A673 (cell line): ENCODE measurements at regions not wholly inside any gene's neighbourhood (a gene's known extent, or its start where the extent isn't known, plus 50 kb on each side); places are given as distances from the start of the nearest gene placed in this dataset.

Experiments used
- BruUV-seq: library from RNA; stranded (reverse); fragments of 400-500 nt; replicated peaks from 2 replicates; lab custom pipeline; 2021; lab: Mats Ljungman, UMichigan
- CTCF ChIA-PET: fragments of 300-600 bp; sonication (Branson Sonifier 250); formaldehyde crosslinking; loops from one replicate; lab custom pipeline; 2022; ENCODE audit warnings: antibody characterized with exemption; lab: Charles Lee
- POLR2A ChIA-PET: fragments of 300-600 bp; sonication (Branson Sonifier 250); formaldehyde crosslinking; loops from one replicate; lab custom pipeline; 2022; ENCODE audit warnings: antibody characterized with exemption; ENCODE audit not compliant: low non-redundant PET; lab: Charles Lee
- DNase-seq: peaks from one replicate; pipeline ENCODE4 v3.0.0-alpha.2; 2015; ENCODE audit warnings: low spot score
- H3K27ac ChIP-seq: fragments of 200-600 bp; sonication (generic); 2 replicates; pipeline ENCODE4 v1.5.1; 2016; ENCODE audit warnings: mixed run types, low read depth, mild to moderate bottlenecking, mixed read lengths, antibody characterized with exemption, low read length; ENCODE audit not compliant: poor library complexity, severe bottlenecking
- H3K27me3 ChIP-seq: fragments of 200-600 bp; sonication (generic); replicated peaks from 2 replicates; pipeline ENCODE4 v1.6.1; 2017; ENCODE audit warnings: mixed run types, low read depth, mild to moderate bottlenecking, mixed read lengths, antibody characterized with exemption, low read length; ENCODE audit not compliant: insufficient read depth, poor library complexity
- H3K36me3 ChIP-seq: fragments of 200-600 bp; sonication (generic); 2 replicates; pipeline ENCODE4 v1.6.1; 2016; ENCODE audit warnings: mixed run types, mild to moderate bottlenecking, mixed read lengths, antibody characterized with exemption, low read length; ENCODE audit not compliant: insufficient read depth, poor library complexity, severe bottlenecking
- H3K4me1 ChIP-seq: fragments of 200-600 bp; sonication (generic); 2 replicates; pipeline ENCODE4 v1.6.1; 2017; ENCODE audit warnings: mixed run types, mild to moderate bottlenecking, mixed read lengths, antibody characterized with exemption, low read length; ENCODE audit not compliant: insufficient read depth, poor library complexity, severe bottlenecking
- H3K4me3 ChIP-seq: fragments of 200-600 bp; sonication (generic); 2 replicates; pipeline ENCODE4 v1.5.1; 2016; ENCODE audit warnings: low read depth, mixed run types, mild to moderate bottlenecking, mixed read lengths, low read length; ENCODE audit not compliant: poor library complexity, severe bottlenecking
- H3K9me3 ChIP-seq: fragments of 200-600 bp; sonication (generic); 2 replicates; pipeline ENCODE4 v1.6.1; 2016; ENCODE audit warnings: mixed run types, low read depth, mild to moderate bottlenecking, mixed read lengths, antibody characterized with exemption, low read length; ENCODE audit not compliant: poor library complexity, severe bottlenecking
- EZH2 ChIP-seq: fragments of 200-600 bp; sonication (generic); IDR thresholded peaks from 2 replicates; pipeline ENCODE4 v1.6.1; 2017; ENCODE audit warnings: borderline replicate concordance, low read depth, mild to moderate bottlenecking, mixed read lengths, antibody characterized with exemption, low read length; ENCODE audit not compliant: poor library complexity, severe bottlenecking
- intact Hi-C: fragments of 100-400 bp; cut with micrococcal nuclease; formaldehyde crosslinking; loops from one replicate; pipeline ENCODE4 v1.10.0; 2022; ENCODE audit not compliant: unreplicated experiment
- TF ChIP-seq, protein P1 (sequence below): fragments of 300-800, 200-600 bp; sonication (generic); conservative IDR thresholded peaks from 2 replicates; pipeline ENCODE4 v1.5.1; 2017; ENCODE audit warnings: low read depth, mild to moderate bottlenecking, antibody characterized with exemption, low read length, moderate library complexity, mixed read lengths

DNA sequence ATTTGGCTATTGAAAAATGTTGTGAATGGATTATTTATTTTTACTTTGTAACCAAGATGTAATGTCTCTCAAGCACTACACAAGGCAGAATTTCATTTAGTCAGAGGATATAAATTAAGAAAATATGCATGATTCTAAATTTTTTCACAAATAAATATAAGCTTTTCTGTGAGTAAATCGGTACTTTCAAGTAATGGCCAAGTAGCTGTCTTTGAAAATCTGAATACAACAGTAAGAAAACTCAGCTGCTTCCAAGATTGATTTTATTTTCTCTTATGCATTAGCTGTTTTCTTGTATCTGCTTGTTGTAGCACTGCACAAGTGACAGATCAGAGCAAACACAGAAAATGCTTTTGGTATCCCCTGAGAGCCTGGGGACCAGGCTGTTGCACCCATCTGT, 998.5 kb upstream of the GHITM start:
- Histone ChIP-seq H3K9me3 (peaks cover under 1% of the 10 kb centered on the region), H3K27ac (no peak overlapping the region), H3K4me1 (no peaks in the 10 kb centered on the region), H3K36me3 (no peaks in the 10 kb centered on the region), H3K4me3 (no peak overlapping the region), H3K27me3 (no peaks in the 10 kb centered on the region)
- no peak for TF ChIP-seq EZH2
- TF ChIP-seq, protein P1, sequence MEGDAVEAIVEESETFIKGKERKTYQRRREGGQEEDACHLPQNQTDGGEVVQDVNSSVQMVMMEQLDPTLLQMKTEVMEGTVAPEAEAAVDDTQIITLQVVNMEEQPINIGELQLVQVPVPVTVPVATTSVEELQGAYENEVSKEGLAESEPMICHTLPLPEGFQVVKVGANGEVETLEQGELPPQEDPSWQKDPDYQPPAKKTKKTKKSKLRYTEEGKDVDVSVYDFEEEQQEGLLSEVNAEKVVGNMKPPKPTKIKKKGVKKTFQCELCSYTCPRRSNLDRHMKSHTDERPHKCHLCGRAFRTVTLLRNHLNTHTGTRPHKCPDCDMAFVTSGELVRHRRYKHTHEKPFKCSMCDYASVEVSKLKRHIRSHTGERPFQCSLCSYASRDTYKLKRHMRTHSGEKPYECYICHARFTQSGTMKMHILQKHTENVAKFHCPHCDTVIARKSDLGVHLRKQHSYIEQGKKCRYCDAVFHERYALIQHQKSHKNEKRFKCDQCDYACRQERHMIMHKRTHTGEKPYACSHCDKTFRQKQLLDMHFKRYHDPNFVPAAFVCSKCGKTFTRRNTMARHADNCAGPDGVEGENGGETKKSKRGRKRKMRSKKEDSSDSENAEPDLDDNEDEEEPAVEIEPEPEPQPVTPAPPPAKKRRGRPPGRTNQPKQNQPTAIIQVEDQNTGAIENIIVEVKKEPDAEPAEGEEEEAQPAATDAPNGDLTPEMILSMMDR, result no peak
- no peak for DNase-seq
- ChIA-PET POLR2A (no interaction called here), CTCF (no interaction called here)
- BruUV-seq, result no TSS peak
- intact Hi-C loops, result no loop called here

DNA sequence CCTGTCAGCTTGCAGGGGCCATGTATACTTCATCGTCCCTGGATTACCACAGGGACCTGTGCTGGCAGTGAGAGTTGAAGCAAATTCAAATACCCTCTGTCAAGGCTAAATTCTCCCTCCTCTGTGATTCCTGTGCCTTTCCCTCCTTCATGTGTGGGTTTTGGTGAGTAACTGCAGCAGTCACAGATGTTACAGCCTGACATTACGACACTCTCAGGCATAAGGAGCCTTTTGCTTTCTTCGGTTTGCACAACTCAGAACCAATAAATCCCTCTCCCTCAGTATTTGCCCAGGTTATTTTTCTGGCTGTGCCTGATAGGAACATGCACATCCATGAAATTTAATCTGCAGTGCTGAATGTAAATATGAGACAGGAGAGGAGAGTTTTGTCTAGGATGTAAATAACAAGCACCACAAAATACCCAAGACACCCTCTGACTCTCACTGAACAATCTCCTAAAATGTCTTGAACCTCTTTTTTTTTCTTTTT, 997.2 kb upstream of the GHITM start:
- Histone ChIP-seq H3K4me3 (no peak overlapping the region), H3K27me3 (no peaks in the 10 kb centered on the region), H3K27ac (no peak overlapping the region), H3K36me3 (no peaks in the 10 kb centered on the region), H3K9me3 (no peaks in the 10 kb centered on the region), H3K4me1 (no peaks in the 10 kb centered on the region)
- intact Hi-C loops, result no loop called here
- POLR2A ChIA-PET, result no interaction called here
- TF ChIP-seq EZH2, result no peak
- TF ChIP-seq, protein P1, result no peak
- BruUV-seq, result no TSS peak
- DNase-seq, result no peak
- CTCF ChIA-PET, result no interaction called here

DNA sequence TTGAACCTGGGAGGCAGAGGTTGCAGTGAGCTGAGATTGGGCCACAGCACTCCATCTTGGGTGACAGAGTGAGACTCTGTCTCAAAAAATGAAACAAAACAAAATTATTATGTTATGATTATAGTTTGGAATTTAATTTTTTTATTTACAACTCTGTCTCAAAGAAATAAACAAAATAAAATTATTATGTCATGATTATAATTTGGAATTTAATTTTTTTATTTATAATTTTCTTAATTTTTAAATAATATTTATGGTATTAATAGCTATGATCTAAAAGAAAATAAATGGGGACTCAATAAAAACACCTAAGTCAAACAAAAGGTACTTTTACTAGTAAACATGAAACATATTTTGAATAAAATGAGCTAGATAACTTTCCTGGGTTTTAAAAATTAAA, 994.8 kb upstream of the GHITM start:
- no peaks in the 10 kb centered on the region for H3K9me3 ChIP-seq
- ChIA-PET POLR2A (interaction anchor here (0.7 kb wide), 1 partner anchor 11 kb away, joined by 3 read pairs; no protein-coding TSS in a partner anchor), CTCF (no interaction called here)
- no peaks in the 10 kb centered on the region for H3K27me3 ChIP-seq
- H3K36me3 ChIP-seq, result no peaks in the 10 kb centered on the region
- H3K27ac ChIP-seq, result no peak overlapping the region
- no peak for DNase-seq
- H3K4me3 ChIP-seq, result no peak overlapping the region
- BruUV-seq, result no TSS peak
- intact Hi-C loops, result no loop called here
- TF ChIP-seq, protein P1, result no peak
- TF ChIP-seq EZH2, result no peak
- no peaks in the 10 kb centered on the region for H3K4me1 ChIP-seq
